Adrenal gland (tissue), 9 donors: ENCODE measurements at regions not wholly inside any gene's neighbourhood (a gene's known extent, or its start where the extent isn't known, plus 50 kb on each side); places are given as distances from the start of the nearest gene placed in this dataset.

Source experiments
- DNase-seq, 7 donors: peaks; one replicate each; pipeline ENCODE4 v3.0.0-alpha.2; 2019 to 2020
- H3K27ac ChIP-seq, 5 donors: fragments of 200-600 bp; sonication (generic) in 4 of 5; 1 replicate in 3 of 5; 2 replicates in 2 of 5; pipeline versions ENCODE4 v1.5.1 to v1.8.0; 2016 to 2020; ENCODE audit warnings: mild to moderate bottlenecking in 1 of 5
- H3K27me3 ChIP-seq: fragments of 200-600 bp; 2 replicates; pipeline ENCODE4 v1.8.0; 2021
- H3K36me3 ChIP-seq, 2 donors: fragments of 200-600 bp; replicated peaks in 1 of 2; 1 replicate in 1 of 2; 2 replicates in 1 of 2; pipeline versions ENCODE4 v1.5.1 to v1.8.0; 2018 to 2022
- H3K4me1 ChIP-seq, 2 donors: fragments of 200-600 bp; replicated peaks in 1 of 2; 1 replicate in 1 of 2; 2 replicates in 1 of 2; pipeline versions ENCODE4 v1.5.1 to v1.8.0; 2018 to 2021
- H3K4me3 ChIP-seq, 4 donors: fragments of 200-600 bp; sonication (generic) in 3 of 4; one replicate each; pipeline ENCODE4 v1.5.1; 2016 to 2018
- H3K9me3 ChIP-seq, 3 donors: fragments of 200-600 bp; sonication (generic) in 1 of 3; replicated peaks in 1 of 3; 1 replicate in 2 of 3; 2 replicates in 1 of 3; pipeline versions ENCODE4 v1.5.1 to v1.8.0; 2016 to 2021
- POLR2A ChIP-seq, 2 donors: fragments of 450-650 bp; IDR thresholded peaks; one replicate each; pipeline ENCODE4 v1.6.1; 2017; ENCODE audit warnings: antibody characterized with exemption in 2 of 2, mild to moderate bottlenecking in 2 of 2, moderate library complexity in 1 of 2
- WGBS, 4 donors: extraction: QIAGEN DNeasy Blood & Tissue Kit in 2 of 4; methylation state at CpG; one replicate each; pipeline versions ENCODE4 v1.1.5 to v1.1.7; 2013 to 2017; 5-methylcytosine and 5-hydroxymethylcytosine counted together
- intact Hi-C, 2 donors: fragments of 100-400 bp; cut with DNase I; formaldehyde crosslinking; loops; one replicate each; pipeline versions ENCODE4 v1.14.1 to v1.15.0; 2022 to 2023
- TF ChIP-seq, protein P1 (sequence below), 6 experiments: fragments of 450-650 bp in 4 of 6; fragments of 200-600 bp in 2 of 6; sonication (generic) in 1 of 6; IDR thresholded peaks; 1 replicate in 5 of 6; 2 replicates in 1 of 6; pipeline versions ENCODE4 v1.5.1 to v1.8.0; 2016 to 2021; ENCODE audit warnings: antibody characterized with exemption in 6 of 6, mild to moderate bottlenecking in 2 of 6, moderate library complexity in 1 of 6
- donor health status: healthy with polysubstance abuse.
- donor health status: Bipolar disorder and iron deficiency.
- donor health status: DM: yes; HTN: yes; CAD: no.
- donor health status: DM: no; HTN: no; CAD: no.
- donor health status: DM: no; HTN: no; CAD: no.

DNA sequence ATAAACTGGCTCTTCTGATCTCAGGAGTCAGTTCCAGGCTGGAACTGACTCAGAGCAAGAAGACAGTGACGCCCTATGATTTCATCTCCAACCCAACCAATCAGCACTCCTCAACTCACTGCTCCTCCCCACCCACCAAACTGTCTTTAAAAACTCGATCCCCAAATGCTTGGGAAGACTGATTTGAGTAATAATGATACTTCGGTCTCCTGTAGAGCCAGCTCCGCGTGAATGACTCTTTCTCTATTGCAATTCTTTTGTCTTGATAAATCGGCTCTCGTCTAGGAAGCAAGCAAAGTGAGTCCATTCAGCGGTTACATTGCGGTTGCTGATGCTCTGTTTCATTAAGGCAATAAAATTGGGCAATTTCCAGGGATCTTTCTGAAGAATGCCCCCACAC, 1025.3 kb upstream of the CNTNAP5 start:
- intact Hi-C loops = no loop called here
- DNase-seq = no peak
- WGBS, 4 donors = 69 to 78% (median 73%) methylated on average over 9 of the region's 9 CpGs
- H3K36me3 ChIP-seq = no peaks in the 10 kb centered on the region
- H3K27ac ChIP-seq = no peak overlapping the region
- no peaks in the 10 kb centered on the region for H3K4me1 ChIP-seq
- H3K27me3 ChIP-seq = no peaks in the 10 kb centered on the region
- H3K4me3 ChIP-seq = no peak overlapping the region
- H3K9me3 ChIP-seq = no peaks in the 10 kb centered on the region
- TF ChIP-seq, protein P1, sequence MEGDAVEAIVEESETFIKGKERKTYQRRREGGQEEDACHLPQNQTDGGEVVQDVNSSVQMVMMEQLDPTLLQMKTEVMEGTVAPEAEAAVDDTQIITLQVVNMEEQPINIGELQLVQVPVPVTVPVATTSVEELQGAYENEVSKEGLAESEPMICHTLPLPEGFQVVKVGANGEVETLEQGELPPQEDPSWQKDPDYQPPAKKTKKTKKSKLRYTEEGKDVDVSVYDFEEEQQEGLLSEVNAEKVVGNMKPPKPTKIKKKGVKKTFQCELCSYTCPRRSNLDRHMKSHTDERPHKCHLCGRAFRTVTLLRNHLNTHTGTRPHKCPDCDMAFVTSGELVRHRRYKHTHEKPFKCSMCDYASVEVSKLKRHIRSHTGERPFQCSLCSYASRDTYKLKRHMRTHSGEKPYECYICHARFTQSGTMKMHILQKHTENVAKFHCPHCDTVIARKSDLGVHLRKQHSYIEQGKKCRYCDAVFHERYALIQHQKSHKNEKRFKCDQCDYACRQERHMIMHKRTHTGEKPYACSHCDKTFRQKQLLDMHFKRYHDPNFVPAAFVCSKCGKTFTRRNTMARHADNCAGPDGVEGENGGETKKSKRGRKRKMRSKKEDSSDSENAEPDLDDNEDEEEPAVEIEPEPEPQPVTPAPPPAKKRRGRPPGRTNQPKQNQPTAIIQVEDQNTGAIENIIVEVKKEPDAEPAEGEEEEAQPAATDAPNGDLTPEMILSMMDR (IDR thresholded peaks at IDR 0.05) = no peak
- no peak for TF ChIP-seq POLR2A (IDR thresholded peaks at IDR 0.05)

DNA sequence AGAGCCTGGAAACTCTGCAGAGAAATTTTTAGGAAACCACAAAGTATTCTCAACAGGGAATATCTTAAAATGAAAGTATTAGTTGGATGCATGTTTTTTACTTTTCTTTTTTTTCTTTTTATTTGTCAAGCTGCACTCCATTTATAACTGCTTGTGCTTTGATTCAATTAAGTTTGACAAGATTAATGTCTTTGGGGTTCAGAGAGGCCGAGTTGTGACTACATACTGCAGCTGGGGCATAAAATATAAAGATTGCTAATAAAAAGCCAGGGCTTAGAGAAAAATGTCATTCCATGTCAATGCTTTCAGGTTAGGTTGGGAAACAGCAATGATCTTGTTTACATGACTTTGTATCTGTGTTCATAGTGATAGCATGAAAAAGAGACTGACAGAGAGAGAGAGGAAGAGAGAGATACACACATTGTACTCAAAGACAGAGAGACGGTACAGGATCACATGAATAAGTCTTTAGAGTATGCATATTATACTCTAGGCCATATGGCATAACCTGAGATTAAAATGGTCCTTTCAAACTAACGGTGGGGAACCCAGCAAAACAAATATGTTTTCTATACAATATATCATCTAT, 1022.3 kb upstream of the CNTNAP5 start:
- Histone ChIP-seq H3K4me3 (no peak overlapping the region), H3K27ac (no peak overlapping the region), H3K27me3 (no peaks in the 10 kb centered on the region), H3K9me3 (peaks cover 0 to 12% (median 0%) of the 10 kb centered on the region in 3 donors), H3K4me1 (no peaks in the 10 kb centered on the region), H3K36me3 (no peaks in the 10 kb centered on the region)
- intact Hi-C loops = no loop called here
- no peak for DNase-seq
- TF ChIP-seq, protein P1 (IDR thresholded peaks at IDR 0.05) = no peak
- TF ChIP-seq POLR2A (IDR thresholded peaks at IDR 0.05) = no peak
- WGBS, 4 donors = 46 to 61% (median 57%) methylated on average over 3 of the region's 3 CpGs

DNA sequence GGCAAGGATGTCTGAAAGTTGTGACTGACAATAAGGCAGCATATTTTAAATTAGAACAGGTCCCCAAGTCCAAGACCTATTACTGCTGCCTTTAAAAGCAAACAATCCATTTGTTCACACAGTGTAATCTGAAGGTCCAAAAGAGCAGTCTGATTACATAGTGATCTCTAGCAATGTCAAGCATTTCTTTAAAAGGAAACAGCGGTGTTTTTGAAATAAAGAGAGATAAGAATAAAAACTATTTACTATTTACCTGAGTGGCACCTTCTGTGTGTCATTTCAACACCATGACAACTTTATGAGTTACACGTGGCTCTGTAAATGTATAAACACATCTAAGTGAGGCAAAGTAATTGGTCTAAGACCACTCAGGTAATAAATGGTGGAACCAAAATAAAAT, 1009.9 kb upstream of the CNTNAP5 start:
- no peaks in the 10 kb centered on the region for H3K36me3 ChIP-seq
- 50 to 71% (median 61%) methylated on average over 2 of the region's 2 CpGs for WGBS, 4 donors
- no peak overlapping the region for H3K27ac ChIP-seq
- intact Hi-C loops = no loop called here
- H3K27me3 ChIP-seq = no peaks in the 10 kb centered on the region
- no peaks in the 10 kb centered on the region for H3K9me3 ChIP-seq
- H3K4me3 ChIP-seq = no peak overlapping the region
- no peak for DNase-seq
- H3K4me1 ChIP-seq = no peaks in the 10 kb centered on the region
- TF ChIP-seq, protein P1 (IDR thresholded peaks at IDR 0.05) = no peak
- TF ChIP-seq POLR2A (IDR thresholded peaks at IDR 0.05) = no peak

DNA sequence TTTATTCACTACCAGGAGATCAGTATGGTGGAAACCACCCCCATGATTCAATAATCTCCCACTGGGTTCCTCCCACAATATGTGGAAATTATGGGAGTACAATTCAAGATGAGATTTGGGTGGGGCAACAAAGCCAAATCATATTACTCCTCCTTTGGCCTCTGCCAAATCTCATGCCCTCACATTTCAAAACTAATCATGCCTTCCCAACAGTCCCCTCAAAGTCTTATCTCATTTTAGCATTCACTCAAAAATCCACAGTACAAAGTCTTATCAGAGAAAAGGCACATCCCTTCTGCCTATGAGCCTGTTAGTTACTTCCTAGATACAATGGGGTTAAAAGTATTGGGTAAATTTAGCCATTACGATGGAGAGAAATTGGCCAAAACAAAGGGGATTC, 989.5 kb upstream of the CNTNAP5 start:
- H3K4me3 ChIP-seq = no peak overlapping the region
- H3K4me1 ChIP-seq = no peaks in the 10 kb centered on the region
- no peaks in the 10 kb centered on the region for H3K36me3 ChIP-seq
- H3K27ac ChIP-seq = no peak overlapping the region
- WGBS, 4 donors = 26 to 79% (median 44%) methylated on average over 1 of the region's 1 CpG
- intact Hi-C loops = no loop called here
- TF ChIP-seq, protein P1 (IDR thresholded peaks at IDR 0.05) = no peak
- no peak for TF ChIP-seq POLR2A (IDR thresholded peaks at IDR 0.05)
- no peaks in the 10 kb centered on the region for H3K27me3 ChIP-seq
- H3K9me3 ChIP-seq = no peaks in the 10 kb centered on the region
- DNase-seq = no peak
